Esophagus muscularis mucosa (tissue), 4 donors: ENCODE measurements at regions not wholly inside any gene's neighbourhood (a gene's known extent, or its start where the extent isn't known, plus 50 kb on each side); places are given as distances from the start of the nearest gene placed in this dataset.

ENCODE experiments used
- DNase-seq: peaks from one replicate; pipeline ENCODE4 v3.0.0-alpha.2; 2017; ENCODE audit errors: extremely low spot score
- H3K27ac ChIP-seq, 4 donors: fragments of 200-600 bp; sonication (generic); replicated peaks in 1 of 4; 1 replicate in 3 of 4; 2 replicates in 1 of 4; pipeline ENCODE4 v1.5.1; 2016 to 2019; ENCODE audit warnings: mild to moderate bottlenecking in 1 of 4
- H3K27me3 ChIP-seq, 4 donors: fragments of 200-600 bp; sonication (generic); one replicate each; pipeline versions ENCODE4 v1.5.1 to v1.6.0; 2016 to 2019
- H3K36me3 ChIP-seq, 4 donors: fragments of 200-600 bp; sonication (generic); one replicate each; pipeline ENCODE4 v1.5.1; 2016 to 2019
- H3K4me1 ChIP-seq, 4 donors: fragments of 200-600 bp; sonication (generic); one replicate each; pipeline ENCODE4 v1.5.1; 2016 to 2019
- H3K4me3 ChIP-seq, 4 donors: fragments of 200-600 bp; sonication (generic); 1 replicate in 2 of 4; 2 replicates in 2 of 4; pipeline ENCODE4 v1.5.1; 2016 to 2019; ENCODE audit warnings: mild to moderate bottlenecking in 4 of 4, moderate library complexity in 1 of 4
- H3K9me3 ChIP-seq, 4 donors: fragments of 200-600 bp; sonication (generic); 1 replicate in 3 of 4; 2 replicates in 1 of 4; pipeline ENCODE4 v1.5.1; 2016 to 2019
- CTCF ChIP-seq, 3 experiments: fragments of 200-600 bp in 2 of 3; fragments of 450-650 bp in 1 of 3; sonication (generic) in 2 of 3; IDR thresholded peaks; one replicate each; pipeline ENCODE4 v1.5.1; 2017 to 2019; ENCODE audit warnings: antibody characterized with exemption in 3 of 3, mild to moderate bottlenecking in 2 of 3, moderate library complexity in 1 of 3
- EP300 ChIP-seq: sonication (generic); formaldehyde crosslinking; IDR thresholded peaks from one replicate; pipeline ENCODE4 v1.6.1; 2017; ENCODE audit warnings: antibody characterized with exemption
- POLR2A ChIP-seq: fragments of 450-650 bp; IDR thresholded peaks from one replicate; pipeline ENCODE4 v1.6.1; 2017; ENCODE audit warnings: antibody characterized with exemption, moderate library complexity, mild to moderate bottlenecking, low read depth
- POLR2AphosphoS5 ChIP-seq, 2 donors: sonication (generic); formaldehyde crosslinking; IDR thresholded peaks; one replicate each; pipeline ENCODE4 v1.6.1; 2017; ENCODE audit warnings: antibody characterized with exemption in 2 of 2
- WGBS: methylation state at CpG from one replicate; pipeline ENCODE4 v1.1.5; 2018; 5-methylcytosine and 5-hydroxymethylcytosine counted together
- intact Hi-C: fragments of 100-400 bp; cut with DNase I; formaldehyde crosslinking; loops from one replicate; pipeline ENCODE4 v1.15.1; 2023

- WGBS, result 74% methylated on average over 4 of the region's 4 CpGs
- H3K27me3 ChIP-seq, result no peaks in the 10 kb centered on the region
- H3K9me3 ChIP-seq, result no peaks in the 10 kb centered on the region
- intact Hi-C loops, result no loop called here
- DNase-seq, result no peak
- no peak overlapping the region for H3K27ac ChIP-seq
- no peak for TF ChIP-seq EP300
- TF ChIP-seq POLR2AphosphoS5 (IDR thresholded peaks at IDR 0.05), result no peak
- no peak for TF ChIP-seq POLR2A
- no peak for TF ChIP-seq CTCF (IDR thresholded peaks at IDR 0.05)
- H3K4me1 ChIP-seq, result no peaks in the 10 kb centered on the region
- no peaks in the 10 kb centered on the region for H3K36me3 ChIP-seq
- no peak overlapping the region for H3K4me3 ChIP-seq
Observed at GRCh38 chr5:42015254-42015653, 90.2 kb downstream of the FBXO4 start.

- H3K4me1 ChIP-seq, result no peaks in the 10 kb centered on the region
- no peak for DNase-seq
- intact Hi-C loops, result no loop called here
- H3K36me3 ChIP-seq, result no peaks in the 10 kb centered on the region
- no peak overlapping the region for H3K4me3 ChIP-seq
- H3K27ac ChIP-seq, result no peak overlapping the region
- no peaks in the 10 kb centered on the region for H3K27me3 ChIP-seq
- 78% methylated on average over 1 of the region's 1 CpG for WGBS
- H3K9me3 ChIP-seq, result no peaks in the 10 kb centered on the region
- TF ChIP-seq EP300 (no peak), POLR2AphosphoS5 (IDR thresholded peaks at IDR 0.05) (no peak), POLR2A (no peak), CTCF (IDR thresholded peaks at IDR 0.05) (no peak)
Observed at GRCh38 chr5:42015681-42016080, 90.6 kb downstream of the FBXO4 start.

DNA sequence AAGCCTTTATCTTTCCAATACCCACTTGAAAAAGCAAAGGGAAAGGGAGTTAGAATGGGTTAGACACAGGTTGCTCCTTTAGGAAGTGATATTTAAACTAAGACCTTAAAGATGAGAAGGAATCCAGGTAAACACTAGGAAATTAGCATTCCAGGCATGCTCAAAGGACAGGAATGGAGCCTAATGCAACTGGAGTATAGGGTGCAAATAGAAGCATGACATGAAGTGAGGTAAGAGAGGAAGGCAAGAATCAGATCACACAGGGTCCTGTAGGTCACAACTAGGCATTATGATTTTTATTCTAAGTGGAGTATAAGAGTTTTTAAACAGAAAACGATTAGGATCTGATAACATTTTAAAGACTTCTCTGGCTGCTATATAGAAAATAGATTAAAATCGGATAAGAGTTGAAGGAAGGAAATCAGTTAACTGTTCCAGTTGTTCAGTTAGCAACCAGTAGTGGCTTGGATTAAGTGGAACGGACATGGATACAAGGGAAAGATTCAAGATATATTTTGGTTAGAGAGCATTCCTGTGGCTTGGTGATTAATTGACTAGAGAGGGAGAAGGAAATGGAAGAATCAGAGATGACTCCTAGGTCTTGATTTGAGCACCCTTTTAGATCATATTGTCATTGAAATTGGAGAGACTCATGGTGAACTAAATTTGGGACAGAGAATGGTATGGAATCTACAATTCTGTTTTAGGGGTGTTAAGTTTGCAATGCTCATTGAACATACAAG is 95.9 kb downstream of the FBXO4 start:
- intact Hi-C loops, result no loop called here
- Histone ChIP-seq H3K27ac (no peak overlapping the region), H3K27me3 (no peaks in the 10 kb centered on the region), H3K4me1 (no peaks in the 10 kb centered on the region), H3K9me3 (peaks cover 0 to 4% (median 0%) of the 10 kb centered on the region in 4 donors), H3K36me3 (no peaks in the 10 kb centered on the region), H3K4me3 (no peak overlapping the region)
- WGBS, result 68% methylated on average over 3 of the region's 3 CpGs
- TF ChIP-seq POLR2A, result no peak
- no peak for TF ChIP-seq EP300
- no peak for TF ChIP-seq POLR2AphosphoS5 (IDR thresholded peaks at IDR 0.05)
- TF ChIP-seq CTCF (IDR thresholded peaks at IDR 0.05), result no peak
- DNase-seq, result no peak

DNA sequence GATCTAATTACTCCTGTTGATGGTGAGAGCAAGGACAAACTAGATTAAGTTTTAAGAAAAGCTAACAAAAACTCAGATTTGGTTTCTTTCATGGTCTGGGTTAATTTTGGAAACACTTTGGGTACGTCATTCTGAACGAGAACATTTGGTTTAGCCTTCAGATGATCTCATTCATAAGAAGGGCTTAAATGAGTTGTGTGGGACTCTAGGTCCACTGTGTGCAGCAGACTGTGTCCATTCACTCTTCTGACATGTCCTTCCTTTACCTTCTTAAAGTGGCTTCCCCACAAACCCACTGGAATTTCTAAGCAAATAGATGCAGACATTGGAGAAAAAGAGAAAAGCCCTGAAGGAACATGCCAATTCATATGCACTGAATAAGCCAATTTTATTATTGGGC is 96.8 kb downstream of the FBXO4 start:
- H3K4me3 ChIP-seq, result no peak overlapping the region
- H3K4me1 ChIP-seq, result no peaks in the 10 kb centered on the region
- H3K9me3 ChIP-seq, result peaks cover 0 to 4% (median 0%) of the 10 kb centered on the region in 4 donors
- DNase-seq, result no peak
- no peaks in the 10 kb centered on the region for H3K27me3 ChIP-seq
- no peaks in the 10 kb centered on the region for H3K36me3 ChIP-seq
- intact Hi-C loops, result no loop called here
- TF ChIP-seq CTCF (IDR thresholded peaks at IDR 0.05) (no peak), EP300 (no peak), POLR2AphosphoS5 (IDR thresholded peaks at IDR 0.05) (no peak), POLR2A (no peak)
- no peak overlapping the region for H3K27ac ChIP-seq
- WGBS, result 78% methylated on average over 2 of the region's 2 CpGs
